HG02642 (cell line): ENCODE measurements at regions not wholly inside any gene's neighbourhood (a gene's known extent, or its start where the extent isn't known, plus 50 kb on each side); places are given as distances from the start of the nearest gene placed in this dataset.

Source experiments
- ATAC-seq: cut with Tn5 transposase; IDR thresholded peaks from one replicate; pipeline ENCODE4 v1.9.1; 2021; ENCODE audit warnings: mild to moderate bottlenecking; ENCODE audit not compliant: unreplicated experiment, poor library complexity

- no peak for ATAC-seq
These were observed 80.2 kb upstream of the IER5L start for GRCh38 chr9:129258124-129258822.

- ATAC-seq, result no peak
These were observed 79.1 kb upstream of the IER5L start for GRCh38 chr9:129256959-129257713.

DNA sequence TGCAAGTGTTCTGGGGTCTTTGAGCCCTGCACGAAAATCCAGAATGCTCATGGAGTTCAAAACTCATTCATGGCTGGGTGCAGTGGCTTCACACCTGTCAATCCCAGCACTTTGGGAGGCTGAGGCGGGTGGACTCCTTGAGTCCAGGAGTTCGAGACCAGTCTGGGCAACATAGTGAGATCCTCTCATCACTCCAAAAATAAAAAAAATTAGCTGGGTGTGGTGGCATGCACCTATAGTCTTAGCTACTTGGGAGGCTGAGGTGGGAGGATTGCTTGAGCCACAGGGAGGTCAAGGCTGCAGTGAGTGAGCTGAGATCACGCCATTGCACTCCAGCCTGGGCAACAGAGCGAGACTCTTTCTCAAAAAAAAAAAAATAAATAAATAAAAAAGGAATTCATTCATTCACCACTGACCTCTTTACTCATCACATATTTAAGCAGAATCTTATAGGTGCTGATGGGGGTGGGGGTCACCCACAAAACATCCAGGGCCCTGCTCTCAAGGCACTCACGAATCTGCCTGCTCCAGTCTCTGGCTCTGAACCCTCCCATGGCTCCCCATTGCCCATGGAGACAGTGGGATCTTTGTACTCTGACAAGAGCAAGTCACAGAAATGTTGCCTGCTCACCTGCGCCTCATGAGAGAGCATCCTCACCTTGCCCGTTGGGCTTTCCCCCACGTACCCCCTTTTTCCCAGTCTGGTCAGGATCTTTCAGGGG, 76.7 kb upstream of the IER5L start:
- no peak for ATAC-seq

- no peak for ATAC-seq
These were observed 75.8 kb upstream of the IER5L start for GRCh38 chr9:129253803-129254381.

DNA sequence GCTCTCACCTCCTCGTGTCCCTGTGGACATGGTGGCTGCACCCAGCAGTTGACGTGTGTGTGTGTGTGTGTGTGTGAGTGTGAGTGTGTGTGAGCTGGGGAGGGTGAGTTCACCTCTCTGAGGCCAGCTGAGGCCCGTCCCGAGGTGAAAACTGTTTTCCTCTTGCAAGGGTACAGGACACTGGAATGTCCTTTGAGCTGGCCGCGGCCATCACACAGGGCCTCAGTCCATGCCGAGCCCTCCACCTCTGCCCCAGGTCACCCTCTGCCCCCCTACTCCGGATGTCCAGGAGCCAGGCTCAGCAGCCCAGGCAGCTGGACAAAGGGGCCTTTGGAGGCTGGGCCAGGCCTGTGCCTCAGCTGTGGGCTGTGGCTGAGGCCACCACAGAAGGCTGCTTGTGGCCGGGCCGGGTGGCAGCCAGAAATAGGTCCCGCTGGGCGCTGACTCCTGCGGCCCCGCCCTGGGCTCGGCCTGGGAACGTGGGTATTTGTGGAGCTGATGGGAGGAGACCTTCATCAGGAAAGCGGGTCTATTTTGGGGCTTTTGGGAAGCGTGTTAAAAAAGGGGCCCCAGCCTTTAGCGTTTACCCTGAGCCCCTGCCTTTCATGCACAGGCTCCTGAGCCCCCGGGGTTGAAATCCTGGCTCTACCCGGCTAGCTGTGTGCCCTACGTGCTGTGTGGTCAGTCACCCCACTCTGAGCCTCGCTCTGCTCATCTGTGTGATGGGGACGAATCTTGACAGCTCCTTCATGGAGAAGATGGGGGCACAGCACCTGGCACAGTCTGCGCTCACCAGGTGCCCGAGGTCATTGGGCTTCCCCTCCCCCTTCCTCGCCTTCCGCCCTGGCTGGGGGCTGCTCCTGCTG, 75.1 kb upstream of the IER5L start:
- no peak for ATAC-seq

- no peak for ATAC-seq
These were observed 72.7 kb upstream of the IER5L start for GRCh38 chr9:129250786-129251185.

GRCh38 chr9:129247285-129248153, 69.5 kb upstream of the IER5L start:
- ATAC-seq, result no peak

DNA sequence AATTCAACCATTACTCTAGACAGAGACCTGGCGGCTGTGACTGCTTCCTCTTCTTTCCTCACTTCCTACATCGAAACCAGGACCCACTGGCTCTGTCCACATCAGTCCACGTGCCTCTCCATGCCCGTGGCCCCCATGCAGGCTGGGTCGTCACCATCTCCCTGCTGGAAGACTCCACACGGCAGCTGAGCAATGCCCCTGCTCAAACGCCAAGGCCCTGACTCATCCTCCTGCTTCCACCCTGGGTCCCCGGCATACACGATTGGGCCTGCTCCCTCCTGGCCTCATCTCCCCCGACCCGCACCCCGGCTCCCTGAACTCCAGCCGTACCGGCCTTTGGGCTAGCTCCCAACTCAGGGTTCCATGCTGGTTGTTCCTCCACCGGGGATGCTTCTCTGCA, 67.2 kb upstream of the IER5L start:
- no peak for ATAC-seq

DNA sequence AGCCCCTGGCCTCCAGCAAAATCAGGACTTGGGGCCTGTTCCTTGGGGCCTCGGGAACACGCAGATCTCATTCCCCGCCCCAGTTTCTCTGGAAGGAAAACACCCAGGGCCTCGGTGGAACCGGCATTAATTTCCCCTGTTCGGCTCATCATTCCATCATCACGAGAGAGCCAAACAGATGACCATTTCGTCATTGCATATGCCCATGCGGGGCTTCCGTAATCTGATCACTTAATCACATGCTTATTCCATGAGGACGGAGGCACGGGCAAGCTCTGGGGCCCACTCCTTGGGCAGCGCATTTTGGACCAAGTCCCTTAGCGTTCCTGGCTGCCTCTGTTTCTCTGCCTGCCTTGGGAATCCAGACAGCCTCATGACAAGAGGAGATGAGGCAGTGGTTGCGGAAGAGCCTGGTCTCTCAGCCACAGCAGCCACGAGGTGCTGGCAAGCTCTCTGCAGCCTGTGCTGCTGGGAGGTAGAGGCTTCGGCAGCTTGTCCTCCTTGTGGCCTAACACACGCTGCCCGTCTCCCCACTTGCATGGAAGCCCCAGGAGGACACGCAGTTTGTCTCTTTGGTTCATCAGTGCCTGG, 65.0 kb upstream of the IER5L start:
- ATAC-seq, result no peak

DNA sequence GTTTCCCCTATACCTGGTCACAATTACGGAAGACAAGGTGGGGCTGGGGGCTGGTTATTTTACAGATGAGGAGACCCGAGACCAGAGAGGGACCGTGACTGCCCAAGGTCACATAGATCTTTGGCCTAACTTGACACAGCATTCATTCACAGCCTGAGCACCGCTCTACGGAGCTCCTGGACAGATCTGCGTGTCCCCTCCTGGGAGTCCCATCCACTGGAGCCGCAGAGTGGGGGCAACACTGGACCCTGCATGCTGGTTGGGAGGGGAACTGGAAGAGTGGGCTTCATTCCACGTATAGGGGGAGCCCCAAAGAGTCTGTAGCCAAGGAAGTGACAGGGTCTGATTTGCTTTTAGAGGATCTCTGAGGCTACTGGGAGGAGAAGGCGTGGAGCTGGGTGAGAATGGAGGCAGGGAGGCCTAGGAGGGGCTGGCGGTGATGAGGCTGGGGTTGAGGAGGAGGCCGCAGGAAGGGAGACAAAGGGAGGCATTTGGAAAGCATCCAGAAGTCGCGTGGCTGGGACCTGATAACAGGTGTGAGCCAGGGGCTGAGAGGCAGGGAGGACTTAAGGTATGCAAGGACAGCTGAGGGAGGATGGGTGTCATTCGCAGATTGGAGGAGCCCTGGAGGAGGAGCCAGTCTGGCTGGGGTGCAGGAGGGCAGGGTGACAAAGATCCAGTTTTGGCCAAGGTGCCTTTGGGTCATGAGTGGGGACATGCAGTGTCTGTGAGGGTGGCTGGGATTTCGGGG, 64.3 kb upstream of the IER5L start:
- ATAC-seq, result no peak

- no peak for ATAC-seq
These were observed 63.7 kb upstream of the IER5L start for GRCh38 chr9:129241725-129242124.

DNA sequence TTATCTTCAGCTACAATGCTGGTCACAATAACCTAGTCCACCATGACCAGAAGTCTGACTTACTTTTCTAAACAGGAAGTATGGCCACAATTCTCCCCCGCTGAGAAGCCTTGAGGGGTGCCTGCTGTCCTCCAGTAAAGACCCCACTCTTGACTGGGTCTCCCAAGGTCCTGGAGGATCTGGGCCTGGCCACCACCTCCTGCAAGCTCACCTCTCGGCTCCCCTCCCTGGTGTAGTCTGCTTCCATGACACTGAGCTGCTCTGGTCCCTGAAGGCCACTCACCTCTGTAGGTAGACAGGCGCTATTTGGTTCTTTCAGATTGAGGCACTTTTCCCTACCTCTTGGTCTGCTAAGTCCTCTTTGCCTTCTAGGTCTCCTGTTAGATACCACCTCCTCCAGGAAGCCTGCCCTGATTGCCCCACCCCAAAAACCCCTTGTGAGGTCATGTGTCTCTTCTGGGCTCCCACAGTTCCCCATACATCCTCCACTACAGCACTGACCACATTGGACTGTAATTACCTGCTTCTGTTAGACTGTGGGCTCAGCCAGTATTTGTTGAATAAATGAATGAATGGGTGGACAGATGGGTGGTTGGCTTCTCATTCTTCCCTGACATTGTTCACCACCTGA, 62.6 kb upstream of the IER5L start:
- ATAC-seq, result no peak

DNA sequence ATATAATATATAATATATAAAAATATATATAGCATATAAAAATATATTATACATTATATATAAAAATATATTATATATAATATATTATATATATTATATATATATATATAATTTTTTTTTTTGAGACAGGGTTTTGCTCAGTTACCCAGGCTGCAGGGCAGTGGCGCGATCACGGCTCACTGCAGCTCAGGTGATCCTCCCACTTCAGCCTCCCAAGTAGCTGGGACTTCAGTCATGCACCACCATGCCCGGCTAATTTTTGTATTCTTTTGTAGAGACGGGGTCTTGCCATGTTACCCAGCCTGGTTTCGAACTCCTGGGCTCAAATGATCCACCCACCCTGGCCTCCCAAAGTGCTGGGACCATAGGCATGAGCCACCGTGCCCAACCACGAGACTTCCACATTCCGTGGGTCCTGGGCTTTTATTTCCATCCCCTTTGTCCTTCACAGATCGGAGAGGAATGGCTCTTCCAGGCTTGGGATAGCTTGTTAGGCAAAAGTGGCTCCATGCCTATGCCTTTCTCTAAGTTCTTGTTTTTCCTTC, 62.0 kb upstream of the IER5L start:
- ATAC-seq, result no peak

DNA sequence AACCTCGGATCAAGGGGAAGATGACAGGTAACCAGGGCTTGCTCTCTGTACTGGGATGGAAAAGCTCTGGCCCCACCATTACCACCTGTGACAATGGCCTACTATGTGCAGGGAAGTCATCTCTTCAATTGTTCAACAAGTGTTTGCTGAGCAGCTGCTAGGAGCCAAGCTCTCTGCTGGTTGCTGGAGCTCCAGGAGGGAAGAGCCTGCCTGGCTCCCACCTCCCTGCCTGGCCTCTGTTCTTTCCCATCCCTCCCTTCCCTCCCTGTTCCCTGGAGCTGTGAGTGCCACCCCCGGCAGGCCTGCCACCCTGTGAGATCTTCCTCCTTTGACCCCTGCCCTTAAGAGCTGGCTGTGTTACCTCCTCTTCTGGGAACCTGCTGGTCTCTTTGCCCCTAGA, 59.7 kb upstream of the IER5L start:
- no peak for ATAC-seq

DNA sequence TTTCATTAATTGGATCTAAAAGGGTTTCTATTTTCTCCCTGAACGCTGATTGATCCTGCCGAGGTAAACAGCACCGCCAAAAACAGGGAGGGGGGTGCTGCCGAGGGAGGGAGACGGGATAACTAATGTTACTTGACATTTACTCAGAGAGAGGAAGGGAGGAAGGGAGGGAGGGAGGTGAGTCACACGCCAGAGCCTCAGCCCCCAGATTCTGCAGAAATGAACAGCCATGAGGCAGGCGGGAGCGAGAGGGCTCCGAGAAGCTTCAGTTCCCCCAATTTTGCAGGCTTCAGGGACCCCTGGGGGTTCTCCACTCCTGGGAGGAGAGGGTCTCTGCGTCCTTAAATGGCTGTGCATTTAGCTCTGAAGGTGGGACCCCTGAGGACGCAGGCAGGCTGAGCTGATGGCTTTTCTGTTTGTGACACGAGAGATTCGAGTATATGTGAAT, 59.1 kb upstream of the IER5L start:
- no peak for ATAC-seq

- no peak for ATAC-seq
These were observed 58.5 kb upstream of the IER5L start for GRCh38 chr9:129236441-129237145.

GRCh38 chr9:129235931-129236331, 57.9 kb upstream of the IER5L start:
- no peak for ATAC-seq
